Activated naive CD8-positive, alpha-beta T cell treated with anti-CD3 and anti-CD28 coated beads for 36 hours (primary cell): ENCODE measurements at regions not wholly inside any gene's neighbourhood (a gene's known extent, or its start where the extent isn't known, plus 50 kb on each side); places are given as distances from the start of the nearest gene placed in this dataset.

Experiments used
- DNase-seq: peaks from one replicate; pipeline ENCODE4 v3.0.0; 2021
- H3K27ac Mint-ChIP-seq: one replicate; pipeline ENCODE4 v1.8.0; 2022; ENCODE audit warnings: mild to moderate bottlenecking, moderate library complexity, mixed read lengths
- H3K27me3 Mint-ChIP-seq: one replicate; pipeline ENCODE4 v1.8.0; 2022; ENCODE audit warnings: mild to moderate bottlenecking, mixed read lengths
- H3K36me3 Mint-ChIP-seq: one replicate; pipeline ENCODE4 v1.8.0; 2021; ENCODE audit warnings: mild to moderate bottlenecking, mixed read lengths
- H3K4me1 Mint-ChIP-seq: one replicate; pipeline ENCODE4 v1.8.0; 2021; ENCODE audit warnings: mixed read lengths
- H3K4me3 Mint-ChIP-seq: one replicate; pipeline ENCODE4 v1.8.0; 2022; ENCODE audit warnings: mild to moderate bottlenecking, moderate library complexity, mixed read lengths
- H3K9me3 Mint-ChIP-seq: one replicate; pipeline ENCODE4 v1.8.0; 2022; ENCODE audit warnings: mixed read lengths

- H3K27ac Mint-ChIP-seq, result no peak overlapping the region
- DNase-seq, result no peak
Observed at GRCh38 chr5:6228257-6229250, 149.8 kb downstream of the MED10 start.

GRCh38 chr5:6225121-6225607 is 153.2 kb downstream of the MED10 start:
- no peak for DNase-seq
- H3K9me3 Mint-ChIP-seq, result no peaks in the 10 kb centered on the region
- no peaks in the 10 kb centered on the region for H3K36me3 Mint-ChIP-seq
- peaks cover 8% of the 10 kb centered on the region for H3K27me3 Mint-ChIP-seq
- H3K27ac Mint-ChIP-seq, result no peak overlapping the region
- H3K4me1 Mint-ChIP-seq, result no peaks in the 10 kb centered on the region
- no peak overlapping the region for H3K4me3 Mint-ChIP-seq

More at GRCh38 chr5:6228257-6229250, 149.8 kb downstream of the MED10 start:
- peaks cover 13% of the 10 kb centered on the region for H3K27me3 Mint-ChIP-seq
- no peaks in the 10 kb centered on the region for H3K4me1 Mint-ChIP-seq
- no peaks in the 10 kb centered on the region for H3K9me3 Mint-ChIP-seq
- no peaks in the 10 kb centered on the region for H3K36me3 Mint-ChIP-seq
- H3K4me3 Mint-ChIP-seq, result no peak overlapping the region

DNA sequence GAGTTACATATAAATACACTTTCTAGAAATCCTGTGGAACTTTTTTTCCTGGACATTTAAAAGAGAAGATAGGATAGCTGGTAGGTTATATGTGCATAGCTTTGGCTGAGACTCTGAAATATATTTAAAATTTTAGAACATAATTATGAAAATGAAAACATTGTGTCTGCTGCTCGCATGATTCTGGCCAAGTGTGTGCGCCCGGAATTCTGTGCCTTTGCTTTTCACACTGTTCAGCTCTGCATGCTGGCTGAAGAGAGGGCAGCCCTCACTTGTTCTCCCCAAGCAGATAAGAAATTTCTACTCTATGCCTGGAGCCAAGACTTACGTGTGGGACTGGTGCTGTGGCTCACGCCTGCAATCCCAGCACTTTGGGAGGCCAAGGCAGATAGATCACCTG is 153.9 kb downstream of the MED10 start:
- H3K27ac Mint-ChIP-seq, result no peak overlapping the region
- H3K36me3 Mint-ChIP-seq, result no peaks in the 10 kb centered on the region
- H3K4me3 Mint-ChIP-seq, result no peak overlapping the region
- no peaks in the 10 kb centered on the region for H3K4me1 Mint-ChIP-seq
- H3K27me3 Mint-ChIP-seq, result peaks cover 8% of the 10 kb centered on the region
- H3K9me3 Mint-ChIP-seq, result no peaks in the 10 kb centered on the region
- DNase-seq, result no peak

DNA sequence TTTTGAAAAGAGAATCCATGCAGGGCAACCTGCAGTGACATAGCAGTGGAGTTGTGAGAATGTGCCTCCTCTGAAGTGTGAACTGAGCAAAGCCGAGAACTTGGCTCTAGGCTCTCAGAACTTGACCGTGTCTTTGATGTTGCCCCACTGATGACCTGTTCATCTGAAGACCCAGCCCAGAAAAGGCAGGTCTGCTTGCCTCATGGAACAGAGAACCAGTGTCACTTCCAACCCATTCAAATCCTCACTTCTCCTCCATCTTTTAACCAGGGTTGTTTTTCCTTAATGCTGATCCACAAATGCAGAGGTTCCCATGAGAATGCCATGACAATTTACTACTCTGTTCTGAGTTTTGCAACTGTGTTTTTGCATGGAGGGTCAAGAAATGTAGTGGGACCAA is 155.4 kb downstream of the MED10 start:
- H3K4me1 Mint-ChIP-seq, result no peaks in the 10 kb centered on the region
- DNase-seq, result no peak
- no peak overlapping the region for H3K27ac Mint-ChIP-seq
- H3K9me3 Mint-ChIP-seq, result no peaks in the 10 kb centered on the region
- no peaks in the 10 kb centered on the region for H3K36me3 Mint-ChIP-seq
- H3K27me3 Mint-ChIP-seq, result peaks cover 5% of the 10 kb centered on the region
- H3K4me3 Mint-ChIP-seq, result no peak overlapping the region

DNA sequence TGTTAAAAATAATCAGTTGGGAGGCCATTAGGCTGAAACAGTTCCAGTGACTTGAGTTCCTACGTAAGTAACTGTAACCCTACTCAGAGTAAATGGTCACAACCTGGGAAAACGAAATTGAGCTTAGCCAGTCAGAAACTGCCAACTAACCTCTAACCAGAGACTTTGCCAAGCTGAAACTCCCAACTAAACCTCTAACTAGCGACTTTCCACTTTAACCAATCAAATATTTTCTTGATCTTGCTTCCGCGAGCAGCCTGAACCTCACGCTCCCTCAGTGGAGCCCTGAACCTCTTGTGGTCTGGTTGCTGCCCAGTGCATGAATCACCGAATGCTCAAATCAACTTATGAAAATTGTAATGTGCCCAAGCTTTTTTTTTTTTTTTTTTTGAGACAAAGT is 156.2 kb downstream of the MED10 start:
- Mint-ChIP-seq H3K9me3 (no peaks in the 10 kb centered on the region), H3K36me3 (no peaks in the 10 kb centered on the region), H3K4me1 (no peaks in the 10 kb centered on the region), H3K27ac (no peak overlapping the region), H3K27me3 (no peaks in the 10 kb centered on the region), H3K4me3 (no peak overlapping the region)
- DNase-seq, result no peak

GRCh38 chr5:6221141-6221626 is 157.2 kb downstream of the MED10 start:
- H3K36me3 Mint-ChIP-seq, result no peaks in the 10 kb centered on the region
- H3K4me1 Mint-ChIP-seq, result no peaks in the 10 kb centered on the region
- H3K4me3 Mint-ChIP-seq, result no peak overlapping the region
- no peaks in the 10 kb centered on the region for H3K9me3 Mint-ChIP-seq
- no peak overlapping the region for H3K27ac Mint-ChIP-seq
- peaks cover under 1% of the 10 kb centered on the region for H3K27me3 Mint-ChIP-seq
- no peak for DNase-seq

- H3K4me3 Mint-ChIP-seq, result no peak overlapping the region
- H3K27me3 Mint-ChIP-seq, result peaks cover 4% of the 10 kb centered on the region
- no peak for DNase-seq
- H3K36me3 Mint-ChIP-seq, result no peaks in the 10 kb centered on the region
- no peaks in the 10 kb centered on the region for H3K4me1 Mint-ChIP-seq
- no peak overlapping the region for H3K27ac Mint-ChIP-seq
- H3K9me3 Mint-ChIP-seq, result no peaks in the 10 kb centered on the region
Observed at GRCh38 chr5:6220346-6221088, 157.8 kb downstream of the MED10 start.

DNA sequence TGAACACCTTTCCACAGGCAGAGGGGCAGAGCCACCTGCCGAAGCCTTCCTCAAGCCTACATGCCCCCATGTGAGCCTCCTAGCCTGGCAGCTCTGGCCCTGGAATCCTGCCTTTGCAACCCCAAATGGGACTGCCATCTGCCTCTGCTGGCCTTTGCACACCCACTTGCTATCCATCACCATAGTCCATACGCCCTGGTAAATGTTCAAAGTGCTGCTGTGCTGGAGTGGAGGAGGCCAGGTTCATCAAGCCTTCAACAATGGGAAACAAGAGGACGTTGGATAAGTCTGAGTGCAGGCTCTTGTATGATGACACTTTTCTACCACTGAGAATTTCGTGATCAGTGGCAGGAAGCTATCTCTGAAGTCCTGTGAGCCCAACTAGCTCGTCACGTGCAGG is 159.8 kb downstream of the MED10 start:
- Mint-ChIP-seq H3K4me1 (no peaks in the 10 kb centered on the region), H3K36me3 (no peaks in the 10 kb centered on the region), H3K27me3 (peaks cover 4% of the 10 kb centered on the region), H3K4me3 (no peak overlapping the region), H3K9me3 (no peaks in the 10 kb centered on the region), H3K27ac (no peak overlapping the region)
- no peak for DNase-seq

DNA sequence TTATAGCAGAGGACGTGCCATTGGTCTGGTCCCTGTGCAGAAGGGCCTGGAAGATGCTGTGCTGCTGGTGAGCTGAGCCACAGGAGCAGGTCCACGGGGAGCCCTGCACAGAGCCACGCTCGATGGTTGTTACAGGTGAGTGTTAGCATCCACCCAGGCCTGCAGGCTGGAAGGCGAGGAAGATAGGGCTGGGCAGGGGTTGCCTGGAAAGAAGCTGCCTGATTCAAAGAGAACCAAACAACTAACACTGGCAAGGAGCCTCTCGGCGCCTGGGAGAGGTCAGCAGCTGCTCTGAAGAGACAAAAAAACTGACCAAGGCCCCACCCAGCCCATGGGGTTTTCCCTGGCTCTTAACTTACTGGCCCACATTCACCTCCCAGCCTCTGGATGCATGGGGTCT is 160.2 kb downstream of the MED10 start:
- no peak for DNase-seq
- Mint-ChIP-seq H3K4me1 (no peaks in the 10 kb centered on the region), H3K27ac (no peak overlapping the region), H3K27me3 (peaks cover 4% of the 10 kb centered on the region), H3K4me3 (no peak overlapping the region), H3K9me3 (no peaks in the 10 kb centered on the region), H3K36me3 (no peaks in the 10 kb centered on the region)

- Mint-ChIP-seq H3K4me3 (no peak overlapping the region), H3K4me1 (no peaks in the 10 kb centered on the region), H3K9me3 (peaks cover 3% of the 10 kb centered on the region), H3K27me3 (peaks cover 4% of the 10 kb centered on the region), H3K27ac (no peak overlapping the region), H3K36me3 (no peaks in the 10 kb centered on the region)
- no peak for DNase-seq
Observed at GRCh38 chr5:6216471-6217075, 161.8 kb downstream of the MED10 start.

DNA sequence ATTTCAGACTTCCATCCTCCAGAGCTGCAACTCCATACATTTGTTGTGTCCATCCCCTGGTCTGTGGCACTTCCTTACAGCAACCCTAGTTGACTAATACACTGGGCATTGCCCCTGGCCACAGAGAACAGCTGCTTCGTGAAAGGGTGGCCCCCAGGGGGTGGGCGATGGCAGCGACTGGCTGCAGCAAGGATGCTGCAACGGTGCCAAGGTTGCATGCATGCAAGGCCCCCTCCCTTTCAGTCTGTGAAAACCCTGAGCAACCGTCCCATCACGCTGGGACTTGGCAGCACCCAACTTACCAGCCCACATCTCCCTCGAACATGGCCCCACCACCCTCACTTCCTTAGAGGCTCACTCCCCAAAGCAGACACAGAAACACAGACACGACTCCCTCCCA is 162.5 kb downstream of the MED10 start:
- no peak for DNase-seq
- Mint-ChIP-seq H3K36me3 (no peaks in the 10 kb centered on the region), H3K4me3 (no peak overlapping the region), H3K27me3 (peaks cover 4% of the 10 kb centered on the region), H3K27ac (no peak overlapping the region), H3K9me3 (peaks cover 3% of the 10 kb centered on the region), H3K4me1 (no peaks in the 10 kb centered on the region)

- Mint-ChIP-seq H3K4me1 (no peaks in the 10 kb centered on the region), H3K27ac (no peak overlapping the region), H3K4me3 (no peak overlapping the region), H3K27me3 (peaks cover 4% of the 10 kb centered on the region), H3K36me3 (no peaks in the 10 kb centered on the region), H3K9me3 (peaks cover 3% of the 10 kb centered on the region)
- no peak for DNase-seq
Observed at GRCh38 chr5:6212244-6212643, 166.1 kb downstream of the MED10 start.

- Mint-ChIP-seq H3K27me3 (no peaks in the 10 kb centered on the region), H3K4me1 (no peaks in the 10 kb centered on the region), H3K4me3 (no peak overlapping the region), H3K36me3 (no peaks in the 10 kb centered on the region), H3K9me3 (no peaks in the 10 kb centered on the region), H3K27ac (no peak overlapping the region)
- DNase-seq, result no peak
Observed at GRCh38 chr5:6206501-6206900, 171.8 kb downstream of the MED10 start.

- no peaks in the 10 kb centered on the region for H3K36me3 Mint-ChIP-seq
- H3K27me3 Mint-ChIP-seq, result no peaks in the 10 kb centered on the region
- no peak for DNase-seq
- no peak overlapping the region for H3K27ac Mint-ChIP-seq
- H3K4me1 Mint-ChIP-seq, result no peaks in the 10 kb centered on the region
- H3K9me3 Mint-ChIP-seq, result peaks cover 2% of the 10 kb centered on the region
- no peak overlapping the region for H3K4me3 Mint-ChIP-seq
Observed at GRCh38 chr5:6202968-6203365, 175.4 kb downstream of the MED10 start.
